PC-3 (cell line): ENCODE measurements at regions not wholly inside any gene's neighbourhood (a gene's known extent, or its start where the extent isn't known, plus 50 kb on each side); places are given as distances from the start of the nearest gene placed in this dataset.

Source experiments
- CTCF ChIP-seq: fragments of 300-600 bp; sonication (generic); conservative IDR thresholded peaks from 2 replicates; pipeline ENCODE4 v1.5.1; 2017; ENCODE audit warnings: antibody characterized with exemption, low read depth, mild to moderate bottlenecking, low read length
- EZH2 ChIP-seq: fragments of 300-600 bp; sonication (generic); IDR thresholded peaks from one replicate; pipeline ENCODE4 v1.6.1; 2017; ENCODE audit warnings: antibody characterized with exemption, mild to moderate bottlenecking, low read length; ENCODE audit not compliant: unreplicated experiment

GRCh38 chr17:69764146-69764545, 310.9 kb upstream of the KCNJ16 start:
- TF ChIP-seq CTCF = no peak
- no peak for TF ChIP-seq EZH2
